Colonic mucosa (tissue), 4 donors: ENCODE measurements at regions not wholly inside any gene's neighbourhood (a gene's known extent, or its start where the extent isn't known, plus 50 kb on each side); places are given as distances from the start of the nearest gene placed in this dataset.

Source experiments
- DNase-seq: peaks from one replicate; pipeline ENCODE4 v3.0.0-alpha.2; 2020
- H3K27ac ChIP-seq: fragments of 200-600 bp; one replicate; pipeline ENCODE4 v1.8.0; 2021
- H3K27me3 ChIP-seq: fragments of 200-600 bp; one replicate; pipeline ENCODE4 v1.8.0; 2021
- H3K36me3 ChIP-seq: fragments of 200-600 bp; one replicate; pipeline ENCODE4 v1.8.0; 2021
- H3K4me1 ChIP-seq: fragments of 200-600 bp; one replicate; pipeline ENCODE4 v1.8.0; 2021; ENCODE audit warnings: mild to moderate bottlenecking
- H3K4me3 ChIP-seq: fragments of 200-600 bp; one replicate; pipeline ENCODE4 v1.8.0; 2021
- H3K9ac ChIP-seq, 2 donors: one replicate each; pipeline ENCODE4 v1.7.0; 2013; ENCODE audit warnings: control low read depth in 2 of 2, low read depth in 2 of 2, low read length in 2 of 2
- H3K9me3 ChIP-seq: fragments of 200-600 bp; one replicate; pipeline ENCODE4 v1.8.0; 2021
- intact Hi-C: fragments of 100-400 bp; cut with DNase I; formaldehyde crosslinking; loops from one replicate; pipeline ENCODE4 v1.14.1; 2022
- TF ChIP-seq, protein P1 (sequence below): fragments of 200-600 bp; IDR thresholded peaks from one replicate; pipeline ENCODE4 v1.8.0; 2022; ENCODE audit warnings: antibody characterized with exemption, mild to moderate bottlenecking
- donor health status: healthy.
- donor health status: DM: no; HTN: no; CAD: no.
- donor health status: DM: no; HTN: no; CAD: no.

DNA sequence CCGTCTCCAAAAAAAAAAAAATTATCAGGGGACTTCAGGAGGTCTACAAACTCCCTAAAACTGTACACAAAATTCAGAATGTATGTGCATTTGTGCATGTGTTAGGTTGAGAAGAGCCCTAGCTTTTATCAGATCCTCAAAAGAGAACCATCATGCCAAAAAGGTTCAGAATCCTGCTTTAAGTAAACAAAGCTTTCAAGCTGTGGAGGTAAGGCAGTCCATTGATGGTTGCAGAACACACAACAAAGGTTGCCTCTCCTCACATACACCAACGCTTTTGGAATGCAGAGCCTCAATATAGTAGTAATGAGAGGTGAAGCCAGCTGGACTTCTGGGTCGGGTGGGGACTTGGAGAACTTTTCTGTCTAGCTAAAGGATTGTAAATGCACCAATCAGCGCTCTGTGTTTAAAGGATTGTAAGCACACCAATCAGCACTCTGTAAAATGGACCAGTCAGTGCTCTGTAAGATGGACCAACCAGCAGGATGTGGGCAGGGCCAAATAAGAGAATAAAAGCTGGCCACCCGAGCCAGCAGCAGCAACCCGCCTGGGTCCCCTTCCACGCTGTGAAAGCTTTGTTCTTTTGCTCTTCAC lies 57.9 kb upstream of the RNF38 start:
- H3K9me3 ChIP-seq, result no peaks in the 10 kb centered on the region
- TF ChIP-seq, protein P1, sequence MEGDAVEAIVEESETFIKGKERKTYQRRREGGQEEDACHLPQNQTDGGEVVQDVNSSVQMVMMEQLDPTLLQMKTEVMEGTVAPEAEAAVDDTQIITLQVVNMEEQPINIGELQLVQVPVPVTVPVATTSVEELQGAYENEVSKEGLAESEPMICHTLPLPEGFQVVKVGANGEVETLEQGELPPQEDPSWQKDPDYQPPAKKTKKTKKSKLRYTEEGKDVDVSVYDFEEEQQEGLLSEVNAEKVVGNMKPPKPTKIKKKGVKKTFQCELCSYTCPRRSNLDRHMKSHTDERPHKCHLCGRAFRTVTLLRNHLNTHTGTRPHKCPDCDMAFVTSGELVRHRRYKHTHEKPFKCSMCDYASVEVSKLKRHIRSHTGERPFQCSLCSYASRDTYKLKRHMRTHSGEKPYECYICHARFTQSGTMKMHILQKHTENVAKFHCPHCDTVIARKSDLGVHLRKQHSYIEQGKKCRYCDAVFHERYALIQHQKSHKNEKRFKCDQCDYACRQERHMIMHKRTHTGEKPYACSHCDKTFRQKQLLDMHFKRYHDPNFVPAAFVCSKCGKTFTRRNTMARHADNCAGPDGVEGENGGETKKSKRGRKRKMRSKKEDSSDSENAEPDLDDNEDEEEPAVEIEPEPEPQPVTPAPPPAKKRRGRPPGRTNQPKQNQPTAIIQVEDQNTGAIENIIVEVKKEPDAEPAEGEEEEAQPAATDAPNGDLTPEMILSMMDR, result no peak
- no peak for DNase-seq
- H3K4me1 ChIP-seq, result peaks cover 4% of the 10 kb centered on the region
- no peak overlapping the region for H3K27ac ChIP-seq
- no peak overlapping the region for H3K9ac ChIP-seq
- no peaks in the 10 kb centered on the region for H3K27me3 ChIP-seq
- intact Hi-C loops, result no loop called here
- H3K36me3 ChIP-seq, result no peaks in the 10 kb centered on the region
- H3K4me3 ChIP-seq, result no peak overlapping the region

DNA sequence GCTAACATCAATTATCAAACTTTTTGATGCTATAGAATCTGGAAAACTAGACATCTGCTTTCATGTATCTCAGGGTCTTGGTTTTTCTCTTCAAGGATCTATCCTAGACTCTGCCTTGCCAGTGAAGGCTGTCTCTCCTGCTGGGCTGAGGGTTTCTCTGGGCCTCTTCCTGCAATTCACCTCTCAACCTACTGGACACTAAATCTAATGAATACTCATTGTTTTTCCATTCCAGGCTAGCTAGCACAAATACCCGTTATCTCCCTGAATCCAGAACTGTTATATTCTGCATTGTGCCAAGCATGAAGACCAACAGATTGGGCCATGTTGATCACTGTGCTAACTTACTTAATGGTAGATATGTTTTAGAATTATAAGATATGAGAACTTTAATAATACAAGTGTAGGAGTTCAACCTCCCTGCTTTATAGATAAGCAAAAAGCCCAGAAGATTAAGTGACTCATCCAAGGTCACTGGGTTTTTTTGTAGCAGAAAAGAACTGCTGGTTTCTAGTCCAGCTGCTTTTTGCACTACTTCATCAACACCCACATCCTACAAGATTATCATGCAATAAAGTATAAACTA lies 56.5 kb upstream of the RNF38 start:
- no peak for DNase-seq
- no peaks in the 10 kb centered on the region for H3K27me3 ChIP-seq
- intact Hi-C loops, result no loop called here
- no peak overlapping the region for H3K4me3 ChIP-seq
- TF ChIP-seq, protein P1, result no peak
- H3K27ac ChIP-seq, result no peak overlapping the region
- no peaks in the 10 kb centered on the region for H3K9me3 ChIP-seq
- no peak overlapping the region for H3K9ac ChIP-seq
- peaks cover 4% of the 10 kb centered on the region for H3K4me1 ChIP-seq
- no peaks in the 10 kb centered on the region for H3K36me3 ChIP-seq

DNA sequence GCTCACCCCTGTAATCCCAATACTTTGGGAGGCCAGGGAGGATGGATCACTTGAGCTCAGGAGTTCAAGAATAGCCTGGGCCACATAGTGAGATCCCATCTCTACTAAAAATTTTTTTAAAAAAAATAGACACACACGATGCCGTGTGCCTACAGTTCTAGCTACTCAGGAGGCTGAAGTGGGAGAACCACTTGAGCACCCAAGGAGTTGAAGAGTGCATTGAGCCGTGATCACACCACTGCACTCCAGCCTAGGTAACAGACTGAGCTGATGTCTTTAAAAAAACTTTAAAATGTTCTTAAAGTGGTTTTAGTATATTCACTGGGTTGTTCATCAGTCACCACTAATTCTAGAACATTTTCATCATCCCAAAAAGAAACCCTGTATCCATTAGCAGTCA lies 51.9 kb upstream of the RNF38 start:
- no peak for DNase-seq

DNA sequence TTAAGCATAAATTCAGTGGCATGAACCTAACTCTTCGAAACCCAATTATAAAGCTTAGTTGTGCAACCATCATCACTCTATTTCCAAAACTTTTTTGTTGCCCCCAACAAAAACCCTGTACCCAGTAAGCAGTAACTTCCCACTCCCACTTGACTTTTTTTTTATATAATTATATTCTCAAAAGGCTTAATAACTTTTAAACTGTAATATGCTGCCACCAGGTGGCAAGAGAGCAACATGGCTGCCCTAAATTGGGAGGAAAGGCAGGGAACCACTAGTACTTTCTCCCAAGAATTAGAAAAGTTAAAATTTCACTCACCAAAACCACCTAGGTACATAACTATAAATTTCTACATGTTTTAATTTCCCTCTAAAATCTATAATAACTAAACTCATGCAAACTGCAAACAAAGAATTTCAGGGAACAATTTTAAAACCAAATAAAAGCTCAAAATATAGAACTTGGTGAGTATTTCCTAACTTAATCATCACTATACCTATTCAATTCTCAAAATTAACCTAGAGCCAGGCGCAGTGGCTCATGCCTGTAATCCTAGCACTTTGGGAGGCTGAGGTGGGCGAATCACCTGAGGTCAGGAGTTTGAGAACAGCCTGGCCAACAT lies 50.2 kb upstream of the RNF38 start:
- no peak overlapping the region for H3K27ac ChIP-seq
- H3K4me3 ChIP-seq, result no peak overlapping the region
- no peak overlapping the region for H3K9ac ChIP-seq
- intact Hi-C loops, result no loop called here
- no peaks in the 10 kb centered on the region for H3K4me1 ChIP-seq
- no peaks in the 10 kb centered on the region for H3K27me3 ChIP-seq
- H3K9me3 ChIP-seq, result no peaks in the 10 kb centered on the region
- no peaks in the 10 kb centered on the region for H3K36me3 ChIP-seq
- TF ChIP-seq, protein P1, result peak; percentile 63
- peak; percentile 30 for DNase-seq

More for the DNA sequence above, 51.9 kb upstream of the RNF38 start:
- intact Hi-C loops, result no loop called here
- Histone ChIP-seq H3K9me3 (no peaks in the 10 kb centered on the region), H3K4me1 (peaks cover 4% of the 10 kb centered on the region), H3K4me3 (no peak overlapping the region), H3K9ac (no peak overlapping the region), H3K27me3 (no peaks in the 10 kb centered on the region), H3K36me3 (no peaks in the 10 kb centered on the region), H3K27ac (no peak overlapping the region)
- TF ChIP-seq, protein P1, result no peak
